NT2/D1 (cell line): ENCODE measurements at regions not wholly inside any gene's neighbourhood (a gene's known extent, or its start where the extent isn't known, plus 50 kb on each side); places are given as distances from the start of the nearest gene placed in this dataset.

ENCODE experiments used
- SUZ12 ChIP-seq: IDR thresholded peaks from 2 replicates; pipeline ENCODE4 v1.6.1; 2011; ENCODE audit not compliant: insufficient read length, insufficient read depth; ENCODE audit errors: extremely low read depth
- ZNF274 ChIP-seq: IDR thresholded peaks from 2 replicates; pipeline ENCODE4 v1.6.1; 2011; ENCODE audit warnings: mild to moderate bottlenecking, low read depth, low read length

GRCh38 chr1:36710951-36711350, 228.2 kb upstream of the CSF3R start:
- TF ChIP-seq SUZ12 (no peak), ZNF274 (no peak)
